ENCODE measurements at regions not wholly inside any gene's neighbourhood (a gene's known extent, or its start where the extent isn't known, plus 50 kb on each side); places are given as distances from the start of the nearest gene placed in this dataset.

- TF ChIP-seq EGR1 (IDR thresholded peaks at IDR 0.05) (no peak), CREB1 (IDR thresholded peaks at IDR 0.05; ENCODE audit: low read depth) (no peak), USF1 (IDR thresholded peaks at IDR 0.05) (no peak), REST (IDR thresholded peaks at IDR 0.05; ENCODE audit: low read depth) (no peak), CEBPB (IDR thresholded peaks at IDR 0.05) (no peak)
Measured at GRCh38 chr10:21100871-21101514, 203.9 kb upstream of the NEBL start.

- TF ChIP-seq TAF1 (IDR thresholded peaks at IDR 0.05; ENCODE audit: low read depth) = no peak
- no peak for TF ChIP-seq TCF12 (IDR thresholded peaks at IDR 0.05; ENCODE audit: low read depth)
- no peak for TF ChIP-seq REST (IDR thresholded peaks at IDR 0.05; ENCODE audit: low read depth)
- no peak for TF ChIP-seq EP300 (IDR thresholded peaks at IDR 0.05; ENCODE audit: borderline replicate concordance)
- no peak for TF ChIP-seq CEBPB (IDR thresholded peaks at IDR 0.05)
- TF ChIP-seq RAD21 (IDR thresholded peaks at IDR 0.05; ENCODE audit: low read depth) = no peak
- no peak for TF ChIP-seq NFIC (IDR thresholded peaks at IDR 0.05)
- no peak for TF ChIP-seq MAX (IDR thresholded peaks at IDR 0.05)
- no peak for TF ChIP-seq ZBTB7A (IDR thresholded peaks at IDR 0.05; ENCODE audit: low read depth)
- TF ChIP-seq TEAD4 (IDR thresholded peaks at IDR 0.05) = no peak
- no peak for TF ChIP-seq USF1 (IDR thresholded peaks at IDR 0.05)
- TF ChIP-seq YY1 (IDR thresholded peaks at IDR 0.05; ENCODE audit: low read depth) = no peak
- TF ChIP-seq EGR1 (IDR thresholded peaks at IDR 0.05) = no peak
- no peak for TF ChIP-seq FOXM1 (IDR thresholded peaks at IDR 0.05; ENCODE audit: borderline replicate concordance, low read depth)
- no peak for TF ChIP-seq CREB1 (IDR thresholded peaks at IDR 0.05; ENCODE audit: low read depth)
Measured at GRCh38 chr10:21100190-21100589, 203.1 kb upstream of the NEBL start.

GRCh38 chr10:21099291-21100062 lies 202.4 kb upstream of the NEBL start:
- TF ChIP-seq FOXM1 (IDR thresholded peaks at IDR 0.05; ENCODE audit: borderline replicate concordance, low read depth) (no peak), TEAD4 (IDR thresholded peaks at IDR 0.05) (no peak), USF1 (IDR thresholded peaks at IDR 0.05) (no peak), MAX (IDR thresholded peaks at IDR 0.05) (no peak), ZBTB7A (IDR thresholded peaks at IDR 0.05; ENCODE audit: low read depth) (no peak), CREB1 (IDR thresholded peaks at IDR 0.05; ENCODE audit: low read depth) (no peak), EP300 (IDR thresholded peaks at IDR 0.05; ENCODE audit: borderline replicate concordance) (no peak), RAD21 (IDR thresholded peaks at IDR 0.05; ENCODE audit: low read depth) (no peak), EGR1 (IDR thresholded peaks at IDR 0.05) (no peak), NFIC (IDR thresholded peaks at IDR 0.05) (no peak), TCF12 (IDR thresholded peaks at IDR 0.05; ENCODE audit: low read depth) (no peak), REST (IDR thresholded peaks at IDR 0.05; ENCODE audit: low read depth) (no peak)

GRCh38 chr10:21097926-21098355 lies 200.8 kb upstream of the NEBL start:
- TF ChIP-seq CEBPB (IDR thresholded peaks at IDR 0.05) (no peak), RAD21 (IDR thresholded peaks at IDR 0.05; ENCODE audit: low read depth) (no peak), USF1 (IDR thresholded peaks at IDR 0.05) (no peak), EGR1 (IDR thresholded peaks at IDR 0.05) (no peak)

Data from Ishikawa (cell line).